Globus pallidus (tissue), 1 donor: ENCODE measurements at regions not wholly inside any gene's neighbourhood (a gene's known extent, or its start where the extent isn't known, plus 50 kb on each side); places are given as distances from the start of the nearest gene placed in this dataset.
"Not testable (repeated sequence)": the region's sequence is repeated elsewhere in the genome, so short reads cannot be mapped to it uniquely, and the experiment has no call there.

Experiments used
- DNase-seq: peaks from one replicate; pipeline ENCODE4 v3.0.0-alpha.2; 2015; ENCODE audit warnings: low spot score

DNA sequence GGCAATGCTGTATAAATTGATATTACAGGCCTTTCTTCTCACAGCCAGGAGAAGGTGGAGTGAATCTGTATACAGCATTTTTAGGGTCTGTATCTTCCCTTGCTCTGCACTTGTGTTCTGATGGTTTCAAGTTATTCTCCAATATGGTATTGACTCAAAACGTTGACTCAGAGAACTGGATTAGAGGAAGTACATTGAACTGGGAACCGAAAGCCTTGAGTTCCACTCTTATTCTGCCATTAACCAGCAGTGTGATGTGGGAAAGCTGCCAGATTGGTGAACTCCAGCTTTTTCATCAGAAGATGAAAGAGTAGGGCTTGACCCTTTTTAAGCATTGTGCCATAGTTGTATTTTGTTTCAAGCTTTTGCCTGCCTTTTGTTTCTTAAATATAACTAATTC, 167.7 kb downstream of the SPRY2 start:
- peak; percentile 54 for DNase-seq

DNA sequence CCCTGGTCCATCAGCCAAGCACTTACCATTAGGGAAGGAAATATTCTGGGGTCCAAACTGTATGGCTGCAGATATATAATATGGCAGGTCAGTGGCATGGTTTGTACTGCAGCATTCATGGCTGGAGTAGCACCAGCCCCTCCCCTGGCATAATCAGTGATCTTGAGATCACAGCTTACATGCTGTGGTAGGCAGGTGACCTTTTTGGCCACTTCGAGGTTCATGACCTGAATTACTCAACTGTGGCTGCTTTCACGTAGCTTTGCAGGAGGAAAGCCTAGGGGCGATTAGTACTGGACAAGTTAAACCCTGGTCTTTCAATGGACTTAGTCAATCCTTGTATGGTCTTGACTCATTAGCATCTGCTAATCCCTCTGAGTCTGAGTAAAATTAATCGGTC, 169.8 kb downstream of the SPRY2 start:
- no peak for DNase-seq

DNA sequence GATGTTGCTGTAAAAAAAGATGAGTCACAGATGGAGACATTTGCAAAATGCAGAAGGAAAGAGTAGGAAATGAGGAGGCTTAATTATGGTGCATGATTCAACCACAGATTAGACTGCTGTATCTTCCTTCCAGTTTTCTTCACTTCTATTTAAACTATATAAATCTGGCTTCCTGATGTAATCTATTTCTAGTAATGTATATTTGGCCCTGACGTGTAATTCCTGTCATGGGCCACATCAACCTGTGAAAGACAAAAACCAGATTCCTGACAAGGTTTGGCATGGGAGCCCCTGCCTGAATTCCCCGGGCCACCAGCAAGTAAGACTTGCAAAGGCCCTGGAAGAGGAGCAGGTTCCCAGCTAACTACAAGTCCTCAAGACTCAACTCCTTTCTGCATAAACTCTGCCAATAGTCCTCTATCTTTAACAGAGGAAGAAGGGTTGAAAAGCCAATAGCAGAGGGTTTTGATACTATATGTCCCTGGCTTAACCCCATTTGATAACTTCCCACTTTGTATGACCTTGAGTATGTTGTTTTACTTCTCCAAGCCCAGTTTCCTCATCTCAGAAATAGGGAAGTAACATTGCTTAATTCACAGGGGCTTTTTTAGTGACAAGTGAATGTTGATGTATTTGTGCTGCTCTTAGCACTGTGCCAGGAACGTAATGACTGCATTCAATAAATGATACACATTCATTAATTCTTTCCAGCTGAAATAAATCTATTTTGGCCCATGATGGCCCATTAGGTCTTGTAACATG, 172.7 kb downstream of the SPRY2 start:
- DNase-seq = peak; percentile 57

GRCh38 chr13:80166352-80166751, 174.6 kb downstream of the SPRY2 start:
- no peak for DNase-seq

- no peak for DNase-seq
These were observed 176.5 kb downstream of the SPRY2 start for GRCh38 chr13:80164462-80164861.

GRCh38 chr13:80161896-80162295, 179.0 kb downstream of the SPRY2 start:
- DNase-seq = no peak

DNA sequence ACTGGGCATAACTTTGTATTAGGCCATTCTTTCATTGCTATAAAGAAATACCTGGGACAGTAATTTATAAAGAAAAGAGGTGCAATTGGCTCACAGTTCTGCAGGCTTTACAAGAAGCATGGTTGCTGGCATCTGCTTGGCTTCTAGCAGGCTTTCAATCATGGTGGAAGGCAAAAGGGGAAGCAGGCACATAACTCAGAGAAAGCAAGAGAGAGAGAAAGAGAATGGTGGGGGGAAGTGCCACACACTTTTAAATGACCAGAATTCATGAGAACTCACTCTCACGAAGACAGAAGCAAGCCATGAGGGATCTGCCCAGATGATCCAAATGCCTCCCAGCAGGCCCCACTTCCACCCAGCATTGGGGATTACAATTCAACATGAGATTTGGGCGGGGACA, 179.7 kb downstream of the SPRY2 start:
- no peak for DNase-seq

DNA sequence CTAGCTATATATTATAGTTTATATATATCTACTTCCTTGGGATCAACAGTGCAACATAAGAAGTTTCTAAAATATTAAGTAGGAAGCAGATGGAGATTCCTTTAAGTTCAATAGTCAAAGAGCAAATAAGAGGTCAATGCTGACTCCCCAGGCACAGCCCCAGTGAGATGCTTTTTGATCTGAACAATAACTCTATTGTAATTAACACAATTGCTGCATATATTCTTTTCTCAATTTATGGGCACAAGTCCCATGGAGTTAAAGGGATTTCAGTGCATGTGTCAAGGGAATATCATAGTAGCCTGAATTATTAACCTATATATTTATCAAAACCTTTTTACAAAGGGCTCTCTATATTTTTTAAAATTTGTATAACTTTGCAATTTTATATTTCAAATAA, 180.8 kb downstream of the SPRY2 start:
- peak; percentile 51 for DNase-seq

DNA sequence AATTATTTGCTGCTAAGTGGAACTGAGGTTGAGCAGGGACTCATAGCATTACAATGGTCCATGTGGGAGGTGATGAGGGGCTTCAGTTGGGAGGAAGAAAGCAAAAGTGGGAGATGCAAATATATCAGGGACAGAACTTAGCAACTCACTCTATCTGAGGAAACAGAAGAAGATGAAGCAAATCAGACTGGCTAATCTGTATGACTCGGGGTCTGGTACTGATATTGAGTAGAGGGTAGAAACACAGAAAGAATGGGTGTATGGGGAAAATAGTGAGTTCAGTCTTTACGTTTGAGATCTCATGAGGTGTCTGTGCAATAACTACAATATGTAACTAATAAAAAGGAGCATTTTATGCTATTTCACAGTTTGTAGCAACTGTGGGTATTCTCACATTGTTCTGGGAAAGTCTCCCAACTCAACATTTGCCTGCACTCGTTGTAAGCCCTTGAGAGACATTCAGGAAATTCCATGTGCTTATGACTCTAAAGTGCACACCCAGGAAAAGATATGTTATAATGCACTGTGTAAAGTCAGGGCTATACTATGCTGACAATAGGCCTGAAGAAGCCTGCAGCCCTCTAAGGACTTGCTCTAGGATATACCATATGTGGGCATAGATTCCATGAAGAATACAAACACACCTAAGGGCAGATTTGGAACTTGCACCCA, 183.5 kb downstream of the SPRY2 start:
- DNase-seq = no peak

DNA sequence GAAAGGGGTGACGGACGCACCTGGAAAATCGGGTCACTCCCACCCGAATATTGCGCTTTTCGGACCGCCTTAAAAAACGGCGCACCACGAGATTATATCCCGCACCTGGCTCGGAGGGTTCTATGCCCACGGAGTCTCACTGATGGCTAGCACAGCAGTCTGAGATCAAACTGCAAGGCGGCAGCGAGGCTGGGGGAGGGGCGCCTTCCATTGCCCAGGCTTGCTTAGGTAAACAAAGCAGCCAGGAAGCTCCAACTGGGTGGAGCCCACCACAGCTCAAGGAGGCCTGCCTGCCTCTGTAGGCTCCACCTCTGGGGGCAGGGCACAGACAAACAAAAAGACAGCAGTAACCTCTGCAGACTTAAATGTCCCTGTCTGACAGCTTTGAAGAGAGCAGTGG, 188.8 kb downstream of the SPRY2 start:
- not testable (repeated sequence) for DNase-seq

- DNase-seq = no peak
These were observed 189.9 kb downstream of the SPRY2 start for GRCh38 chr13:80151016-80151415.

- DNase-seq = no peak
These were observed 191.2 kb downstream of the SPRY2 start for GRCh38 chr13:80149736-80150135.

DNA sequence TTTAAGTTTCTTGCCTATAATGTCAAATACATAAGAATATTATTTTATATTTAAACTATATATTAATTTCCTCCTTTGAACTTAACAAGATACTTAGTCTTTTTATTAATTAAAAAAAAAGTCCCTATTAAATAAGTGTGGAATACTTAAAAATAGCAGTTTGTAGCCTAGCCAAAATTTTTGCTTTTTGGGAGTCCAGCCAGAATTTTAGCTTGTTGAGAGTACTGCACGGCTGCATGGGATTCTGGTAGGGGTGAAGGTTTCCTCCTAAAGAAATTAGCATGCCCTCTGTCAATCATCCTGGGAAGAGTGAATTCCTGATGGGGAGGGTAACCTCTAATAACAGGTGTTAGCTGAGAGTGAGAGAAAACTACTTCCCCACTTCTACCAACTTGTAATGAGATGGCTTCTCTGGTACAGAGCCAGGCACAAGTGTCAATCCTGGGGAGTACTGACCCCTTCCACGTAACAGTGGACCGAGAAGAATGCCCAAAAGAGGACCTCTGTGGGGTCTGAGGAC, 195.7 kb downstream of the SPRY2 start:
- DNase-seq = no peak

DNA sequence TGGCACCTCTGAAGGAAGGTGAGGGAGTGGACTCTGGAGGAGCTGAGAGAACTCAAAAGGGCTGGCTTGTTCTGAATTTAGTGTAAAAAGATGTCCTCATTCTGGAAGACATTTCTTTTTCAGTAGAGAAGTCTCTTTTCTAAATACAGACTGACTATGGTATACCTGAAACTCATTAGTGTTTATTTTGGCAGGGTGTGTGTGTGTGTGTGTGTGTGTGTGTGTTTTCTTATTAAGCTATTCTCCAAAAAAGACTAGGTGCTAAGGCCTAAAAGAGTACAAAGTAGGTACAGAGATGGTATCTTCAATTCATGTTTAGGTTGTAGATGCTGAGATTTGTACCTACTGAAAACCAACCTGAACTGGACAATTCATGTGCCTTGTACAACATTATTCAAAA, 196.4 kb downstream of the SPRY2 start:
- no peak for DNase-seq

- DNase-seq = peak; percentile 60
These were observed 199.6 kb downstream of the SPRY2 start for GRCh38 chr13:80141123-80141849.

GRCh38 chr13:80140685-80141084, 200.2 kb downstream of the SPRY2 start:
- DNase-seq = peak; percentile 18

DNA sequence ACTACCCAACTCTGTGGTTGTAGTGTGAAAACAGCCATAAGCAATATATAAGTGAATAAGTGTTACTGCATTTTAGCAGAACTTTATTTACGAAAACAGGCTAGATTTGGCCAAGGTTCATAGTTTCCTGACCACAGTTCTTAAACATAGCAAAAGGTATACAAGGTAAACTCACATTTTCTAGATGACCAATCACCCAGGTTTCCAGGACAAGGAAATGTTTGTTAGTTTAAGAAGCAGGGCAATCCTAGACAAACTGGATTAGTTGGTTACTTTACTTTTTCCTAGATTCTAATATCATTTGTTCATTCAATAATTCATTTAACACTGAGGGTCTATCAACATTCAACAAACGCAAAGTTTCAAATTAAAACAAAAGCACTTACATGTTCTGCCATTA, 201.7 kb downstream of the SPRY2 start:
- DNase-seq = no peak

DNA sequence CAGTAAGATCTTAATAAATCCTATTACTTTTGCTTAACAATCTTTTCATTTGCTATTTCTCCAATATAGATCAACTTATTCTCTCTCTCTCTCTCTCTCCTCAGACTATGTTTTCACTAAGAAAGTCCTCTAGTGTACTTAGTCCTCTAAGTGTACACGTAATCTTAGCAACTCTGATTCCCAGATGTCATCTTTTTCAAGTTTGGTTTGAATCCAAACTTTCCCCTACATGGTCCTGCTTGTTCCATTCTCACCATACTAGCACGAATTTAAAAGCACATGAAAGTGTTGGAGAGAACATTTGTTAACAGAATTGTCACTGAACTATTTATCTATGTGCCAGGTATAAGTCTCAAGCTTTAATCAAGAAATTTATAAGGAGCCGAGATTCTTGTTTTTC, 202.9 kb downstream of the SPRY2 start:
- DNase-seq = no peak

DNA sequence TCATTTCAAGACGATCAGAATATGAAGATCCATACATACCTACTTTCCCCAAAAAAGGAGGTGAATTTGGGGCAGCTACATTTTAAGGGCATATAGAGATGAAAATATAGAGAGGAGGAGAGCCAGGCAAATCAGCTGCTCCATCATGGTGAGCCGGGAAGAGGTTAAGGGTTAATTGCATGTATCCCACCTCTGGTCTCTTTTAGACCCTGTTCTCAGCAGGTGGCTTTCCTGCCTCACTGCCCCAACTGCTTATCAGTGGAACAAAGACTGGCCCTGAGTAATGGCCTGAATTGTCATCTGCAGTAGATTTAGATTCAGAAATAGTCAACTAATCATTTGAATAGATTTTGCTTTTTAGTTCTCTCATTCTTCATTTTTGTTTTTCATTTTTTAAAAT, 206.6 kb downstream of the SPRY2 start:
- no peak for DNase-seq

DNA sequence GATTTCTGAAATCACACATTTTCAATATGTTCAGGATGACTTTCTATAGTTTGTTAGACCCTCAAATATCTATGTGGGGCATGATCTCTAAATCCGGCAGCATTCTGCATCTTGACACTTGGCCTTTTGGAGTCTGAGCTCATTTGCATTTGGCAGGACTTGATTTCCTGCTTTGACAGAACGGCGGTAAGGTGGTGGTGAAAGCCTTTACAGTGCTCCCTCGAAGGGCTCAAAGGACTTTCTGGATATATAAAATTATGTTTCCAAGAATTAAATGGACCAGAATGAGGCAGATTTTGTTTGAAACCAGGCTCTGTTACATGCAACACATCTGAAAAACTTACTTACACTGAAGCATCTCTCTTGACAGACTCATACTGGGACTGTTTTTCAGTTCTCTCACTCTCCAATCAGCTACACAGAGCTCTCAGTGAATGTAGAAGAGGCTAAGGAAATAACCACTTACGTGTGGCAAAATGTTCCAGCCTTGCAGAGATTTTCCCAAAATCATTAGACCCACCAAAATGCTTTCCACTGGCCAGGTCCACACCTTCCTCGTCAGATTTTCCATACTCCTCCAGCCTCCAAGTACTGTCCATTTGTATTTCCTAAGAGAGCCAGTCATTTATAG, 207.2 kb downstream of the SPRY2 start:
- DNase-seq = peak; percentile 63

DNA sequence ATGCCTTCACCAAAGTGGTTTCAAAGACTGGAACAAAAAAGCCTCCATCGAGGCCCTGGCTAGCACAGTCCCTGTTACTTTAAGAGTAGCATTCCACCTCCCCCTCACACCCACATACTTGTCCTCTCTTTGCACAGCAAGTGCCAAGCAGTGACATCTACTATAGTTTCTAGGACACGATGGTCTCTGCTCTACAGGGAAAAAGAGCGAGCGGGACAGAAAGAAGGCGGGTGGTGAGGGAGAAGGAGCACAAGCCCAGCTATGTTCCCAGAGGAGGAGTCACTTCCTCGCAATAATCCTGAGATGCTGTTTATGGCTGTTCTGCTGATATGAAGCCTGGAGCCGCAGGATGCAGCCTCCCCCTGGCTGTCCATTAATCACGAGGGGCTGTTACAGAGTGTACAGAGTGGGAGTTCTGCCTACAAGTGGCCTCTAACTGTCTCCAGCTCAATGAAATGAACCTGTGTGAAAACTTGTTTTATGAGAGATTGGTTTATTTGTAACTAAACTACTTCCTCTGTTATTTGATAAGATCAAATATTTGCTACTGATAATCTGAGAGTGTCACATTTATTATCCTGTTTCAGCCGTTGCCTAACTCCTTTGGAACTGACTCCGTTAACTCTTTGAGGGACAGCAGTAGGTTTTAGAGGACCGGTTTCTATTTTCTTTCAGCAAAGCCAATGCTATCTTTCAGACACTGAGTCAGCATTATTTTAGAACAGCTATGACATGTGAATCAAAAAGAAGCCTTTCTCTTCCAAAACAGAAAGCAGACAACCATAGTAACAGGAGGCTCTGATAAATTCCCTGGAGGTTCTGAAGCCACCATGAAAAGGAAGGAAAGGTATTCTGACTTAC, 208.0 kb downstream of the SPRY2 start:
- peak; percentile 86 for DNase-seq
